ENCODE measurements at regions not wholly inside any gene's neighbourhood (a gene's known extent, or its start where the extent isn't known, plus 50 kb on each side); places are given as distances from the start of the nearest gene placed in this dataset.

DNA sequence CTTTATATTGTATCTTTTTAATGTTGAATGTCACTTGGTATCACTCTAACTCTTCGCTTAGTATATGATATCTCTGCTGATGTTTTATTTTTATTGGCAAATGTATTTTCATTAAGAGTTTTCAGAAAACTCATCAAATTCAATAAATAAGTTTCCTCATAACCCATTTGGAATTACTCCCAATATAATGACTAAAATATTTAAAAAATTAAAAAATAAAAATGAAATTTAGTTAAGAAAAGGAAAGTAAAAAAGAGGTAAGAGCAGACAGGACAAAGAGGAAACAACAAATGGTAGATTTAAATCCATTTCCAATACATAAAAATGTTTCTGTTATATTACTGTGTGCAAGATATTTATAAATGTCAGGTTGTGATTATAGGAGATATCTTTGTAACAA lies 548.9 kb upstream of the SPRY2 start:
- no peaks in the 10 kb centered on the region for H3K27me3 Mint-ChIP-seq
- no peak overlapping the region for H3K4me3 ChIP-seq (ENCODE audit: low read length in 2 of 2)
- no peak overlapping the region for H3K27ac ChIP-seq (ENCODE audit: low read depth, low read length)
- H3K36me3 Mint-ChIP-seq = no peaks in the 10 kb centered on the region
- H3K36me3 ChIP-seq (ENCODE audit: insufficient read depth, low read length) = no peaks in the 10 kb centered on the region
- H3K4me1 Mint-ChIP-seq = no peaks in the 10 kb centered on the region
- H3K4me3 Mint-ChIP-seq = no peak overlapping the region
- H3K27ac Mint-ChIP-seq = no peak overlapping the region
- intact Hi-C loops (cut with micrococcal nuclease) = no loop called here
- H3K27me3 ChIP-seq (ENCODE audit: insufficient read depth, low read length) = no peaks in the 10 kb centered on the region
- POLR2A ChIA-PET (ENCODE audit: partially characterized antibody) = no interaction called here
- CTCF ChIA-PET (ENCODE audit: partially characterized antibody) = no interaction called here
- H3K4me1 ChIP-seq (ENCODE audit: insufficient read depth, low read length) = no peaks in the 10 kb centered on the region
- peaks cover 0 to 13% (median 7%) of the 10 kb centered on the region in 8 donors for H3K9me3 Mint-ChIP-seq
- DNase-seq = no peak
- H3K9me3 ChIP-seq (ENCODE audit: control insufficient read depth in 1 of 2, low read length in 2 of 2) = no peaks in the 10 kb centered on the region

DNA sequence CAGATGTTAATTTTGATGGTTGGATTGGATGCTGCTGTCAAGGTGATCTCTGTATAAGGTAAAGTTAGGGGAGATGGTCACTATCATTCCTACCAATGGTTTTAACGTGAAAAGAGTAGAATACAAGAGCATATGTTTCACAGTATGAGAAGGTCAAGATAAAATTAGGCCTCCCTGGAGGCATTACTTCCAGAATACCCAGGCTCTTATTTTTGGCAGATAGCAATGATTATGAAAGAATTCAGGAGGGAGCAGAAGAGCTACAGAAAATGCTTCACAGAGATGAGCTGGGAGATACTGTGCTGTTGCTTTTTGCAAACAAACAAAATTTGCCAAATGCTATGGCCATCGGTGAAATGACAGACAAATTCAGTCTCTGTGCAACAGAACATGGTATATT lies 547.5 kb upstream of the SPRY2 start:
- H3K4me1 ChIP-seq (ENCODE audit: insufficient read depth, low read length) = no peaks in the 10 kb centered on the region
- intact Hi-C loops (cut with micrococcal nuclease) = no loop called here
- H3K27ac ChIP-seq (ENCODE audit: low read depth, low read length) = no peak overlapping the region
- no peaks in the 10 kb centered on the region for H3K36me3 Mint-ChIP-seq
- POLR2A ChIA-PET (ENCODE audit: partially characterized antibody) = no interaction called here
- CTCF ChIA-PET (ENCODE audit: partially characterized antibody) = no interaction called here
- no peak overlapping the region for H3K4me3 ChIP-seq (ENCODE audit: low read length in 2 of 2)
- H3K27me3 ChIP-seq (ENCODE audit: insufficient read depth, low read length) = no peaks in the 10 kb centered on the region
- peaks cover 0 to 13% (median 7%) of the 10 kb centered on the region in 8 donors for H3K9me3 Mint-ChIP-seq
- no peaks in the 10 kb centered on the region for H3K9me3 ChIP-seq (ENCODE audit: control insufficient read depth in 1 of 2, low read length in 2 of 2)
- H3K4me3 Mint-ChIP-seq = no peak overlapping the region
- H3K27me3 Mint-ChIP-seq = no peaks in the 10 kb centered on the region
- no peak overlapping the region for H3K27ac Mint-ChIP-seq
- H3K4me1 Mint-ChIP-seq = no peaks in the 10 kb centered on the region
- no peak for DNase-seq
- no peaks in the 10 kb centered on the region for H3K36me3 ChIP-seq (ENCODE audit: insufficient read depth, low read length)

DNA sequence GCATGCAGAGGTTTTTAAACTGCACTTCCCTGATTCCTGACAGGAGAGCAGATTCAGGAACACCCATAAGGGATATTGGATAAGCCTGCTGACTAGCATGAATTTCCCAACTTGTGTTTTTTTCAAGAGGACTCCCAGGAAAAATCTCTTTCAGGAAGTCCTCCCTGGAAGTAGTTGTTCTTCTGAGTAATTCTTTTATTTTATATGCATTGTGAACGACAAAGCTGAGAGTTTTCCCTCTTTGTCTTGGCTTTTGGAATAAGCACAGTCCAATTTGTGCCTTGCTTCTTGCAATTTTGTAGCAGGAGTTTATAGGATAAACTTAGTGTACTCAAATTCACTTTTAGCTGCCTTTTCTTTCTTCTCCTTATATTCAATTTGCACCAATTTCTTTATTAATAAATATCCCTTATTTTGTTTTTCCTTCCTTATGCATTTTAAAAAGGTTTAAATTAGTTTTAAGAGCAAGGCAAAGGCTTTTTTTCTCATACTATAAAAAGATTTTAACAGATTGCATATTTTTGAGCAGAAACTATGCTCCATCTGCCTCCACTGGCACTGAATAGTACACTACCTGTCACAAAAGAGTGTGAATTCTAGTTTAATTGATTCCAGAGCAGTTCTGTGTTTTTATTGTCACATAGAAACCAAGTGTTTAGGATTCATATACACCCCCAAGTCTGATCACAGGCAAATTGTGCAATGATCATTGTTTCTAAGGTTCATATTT lies 543.3 kb upstream of the SPRY2 start:
- Mint-ChIP-seq H3K27me3 (no peaks in the 10 kb centered on the region), H3K27ac (no peak overlapping the region), H3K4me3 (no peak overlapping the region), H3K36me3 (no peaks in the 10 kb centered on the region), H3K9me3 (peaks cover 0 to 13% (median 9%) of the 10 kb centered on the region in 8 donors), H3K4me1 (no peaks in the 10 kb centered on the region)
- CTCF ChIA-PET (ENCODE audit: partially characterized antibody) = no interaction called here
- no peak overlapping the region for H3K4me3 ChIP-seq (ENCODE audit: low read length in 2 of 2)
- H3K27me3 ChIP-seq (ENCODE audit: insufficient read depth, low read length) = no peaks in the 10 kb centered on the region
- intact Hi-C loops (cut with micrococcal nuclease) = no loop called here
- no peaks in the 10 kb centered on the region for H3K9me3 ChIP-seq (ENCODE audit: control insufficient read depth in 1 of 2, low read length in 2 of 2)
- no peaks in the 10 kb centered on the region for H3K36me3 ChIP-seq (ENCODE audit: insufficient read depth, low read length)
- no peak for DNase-seq
- POLR2A ChIA-PET (ENCODE audit: partially characterized antibody) = no interaction called here
- H3K27ac ChIP-seq (ENCODE audit: low read depth, low read length) = no peak overlapping the region
- H3K4me1 ChIP-seq (ENCODE audit: insufficient read depth, low read length) = no peaks in the 10 kb centered on the region

DNA sequence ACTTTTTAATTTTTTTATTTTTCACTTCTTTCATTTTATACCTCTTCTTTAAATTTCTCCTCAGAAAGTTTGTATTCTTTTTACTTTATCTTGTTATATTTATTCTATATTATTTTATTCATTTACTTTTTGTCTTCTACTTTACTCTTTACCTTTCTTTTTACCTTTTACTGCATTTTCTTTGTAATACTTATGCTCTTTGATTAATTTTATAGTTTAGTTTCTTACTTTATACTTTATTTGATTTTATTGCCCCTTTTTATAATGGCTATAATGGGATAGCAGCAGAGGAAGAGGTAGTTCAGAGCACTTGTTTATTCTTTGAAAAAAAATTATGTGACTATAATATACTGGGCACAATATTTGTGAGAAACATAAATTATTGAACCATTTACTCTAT lies 542.6 kb upstream of the SPRY2 start:
- Mint-ChIP-seq H3K9me3 (peaks cover 0 to 13% (median 11%) of the 10 kb centered on the region in 8 donors), H3K36me3 (no peaks in the 10 kb centered on the region), H3K4me1 (no peaks in the 10 kb centered on the region), H3K27me3 (no peaks in the 10 kb centered on the region), H3K4me3 (no peak overlapping the region), H3K27ac (no peak overlapping the region)
- no peak overlapping the region for H3K27ac ChIP-seq (ENCODE audit: low read depth, low read length)
- H3K36me3 ChIP-seq (ENCODE audit: insufficient read depth, low read length) = no peaks in the 10 kb centered on the region
- intact Hi-C loops (cut with micrococcal nuclease) = no loop called here
- no peaks in the 10 kb centered on the region for H3K4me1 ChIP-seq (ENCODE audit: insufficient read depth, low read length)
- no peaks in the 10 kb centered on the region for H3K27me3 ChIP-seq (ENCODE audit: insufficient read depth, low read length)
- H3K9me3 ChIP-seq (ENCODE audit: control insufficient read depth in 1 of 2, low read length in 2 of 2) = no peaks in the 10 kb centered on the region
- DNase-seq = no peak
- CTCF ChIA-PET (ENCODE audit: partially characterized antibody) = no interaction called here
- POLR2A ChIA-PET (ENCODE audit: partially characterized antibody) = no interaction called here
- no peak overlapping the region for H3K4me3 ChIP-seq (ENCODE audit: low read length in 2 of 2)

DNA sequence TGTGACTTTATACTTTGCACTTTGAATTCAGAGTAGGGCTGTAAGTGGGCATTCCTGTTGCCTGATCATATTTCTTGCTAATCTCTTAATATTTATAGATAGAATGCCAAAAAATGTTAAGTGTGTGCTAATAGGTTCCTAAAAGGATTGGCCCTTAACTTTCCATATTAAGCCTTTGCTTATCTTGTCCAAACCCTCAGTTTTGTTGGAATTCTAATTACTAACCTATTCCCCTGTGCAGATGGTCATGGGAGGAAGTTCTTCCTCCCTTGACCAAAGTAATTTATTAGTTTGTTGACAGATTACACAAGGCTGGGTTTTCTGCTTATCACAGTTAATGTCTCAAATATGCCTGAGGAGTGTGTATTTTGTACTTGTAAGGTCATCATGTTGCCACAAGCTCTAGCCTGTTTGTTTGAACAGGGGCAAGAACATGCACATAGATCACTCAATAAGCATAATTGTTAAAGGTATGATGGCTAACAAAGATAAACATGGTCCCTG lies 541.1 kb upstream of the SPRY2 start:
- ChIA-PET POLR2A (ENCODE audit: partially characterized antibody) (no interaction called here), CTCF (ENCODE audit: partially characterized antibody) (no interaction called here)
- no peak overlapping the region for H3K27ac Mint-ChIP-seq
- intact Hi-C loops (cut with micrococcal nuclease) = no loop called here
- Histone ChIP-seq H3K27me3 (ENCODE audit: insufficient read depth, low read length) (no peaks in the 10 kb centered on the region), H3K4me3 (ENCODE audit: low read length in 2 of 2) (no peak overlapping the region), H3K27ac (ENCODE audit: low read depth, low read length) (no peak overlapping the region), H3K36me3 (ENCODE audit: insufficient read depth, low read length) (no peaks in the 10 kb centered on the region), H3K4me1 (ENCODE audit: insufficient read depth, low read length) (no peaks in the 10 kb centered on the region), H3K9me3 (ENCODE audit: control insufficient read depth in 1 of 2, low read length in 2 of 2) (no peaks in the 10 kb centered on the region)
- H3K4me3 Mint-ChIP-seq = no peak overlapping the region
- no peaks in the 10 kb centered on the region for H3K36me3 Mint-ChIP-seq
- H3K27me3 Mint-ChIP-seq = no peaks in the 10 kb centered on the region
- no peak for DNase-seq
- H3K4me1 Mint-ChIP-seq = no peaks in the 10 kb centered on the region
- peaks cover 0 to 10% (median 4%) of the 10 kb centered on the region in 8 donors for H3K9me3 Mint-ChIP-seq

DNA sequence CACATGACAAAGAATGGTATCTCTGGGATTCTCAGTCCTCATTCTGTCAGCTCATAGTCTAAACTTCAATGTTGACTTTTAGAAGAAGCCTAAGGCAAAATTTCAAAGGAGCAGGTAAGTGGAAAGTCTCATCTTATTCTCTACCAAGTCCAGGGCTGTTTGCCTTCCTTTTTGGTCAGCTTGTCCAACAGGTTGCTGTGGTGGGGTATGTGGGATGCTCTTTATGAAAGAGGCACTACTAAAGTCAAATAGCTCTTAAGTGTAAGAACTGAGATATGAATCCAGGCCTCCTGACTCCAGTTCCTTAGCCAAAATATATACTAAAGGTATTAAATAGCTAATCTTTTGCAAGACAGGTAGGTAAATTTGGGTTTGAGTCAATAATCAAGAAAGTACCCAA lies 540.6 kb upstream of the SPRY2 start:
- Mint-ChIP-seq H3K27ac (no peak overlapping the region), H3K4me1 (no peaks in the 10 kb centered on the region), H3K36me3 (no peaks in the 10 kb centered on the region), H3K4me3 (no peak overlapping the region), H3K9me3 (peaks cover 0 to 10% (median 4%) of the 10 kb centered on the region in 8 donors), H3K27me3 (no peaks in the 10 kb centered on the region)
- intact Hi-C loops (cut with micrococcal nuclease) = no loop called here
- no peaks in the 10 kb centered on the region for H3K9me3 ChIP-seq (ENCODE audit: control insufficient read depth in 1 of 2, low read length in 2 of 2)
- DNase-seq = no peak
- H3K4me3 ChIP-seq (ENCODE audit: low read length in 2 of 2) = no peak overlapping the region
- no peak overlapping the region for H3K27ac ChIP-seq (ENCODE audit: low read depth, low read length)
- no peaks in the 10 kb centered on the region for H3K27me3 ChIP-seq (ENCODE audit: insufficient read depth, low read length)
- H3K36me3 ChIP-seq (ENCODE audit: insufficient read depth, low read length) = no peaks in the 10 kb centered on the region
- H3K4me1 ChIP-seq (ENCODE audit: insufficient read depth, low read length) = no peaks in the 10 kb centered on the region
- POLR2A ChIA-PET (ENCODE audit: partially characterized antibody) = no interaction called here
- CTCF ChIA-PET (ENCODE audit: partially characterized antibody) = no interaction called here

DNA sequence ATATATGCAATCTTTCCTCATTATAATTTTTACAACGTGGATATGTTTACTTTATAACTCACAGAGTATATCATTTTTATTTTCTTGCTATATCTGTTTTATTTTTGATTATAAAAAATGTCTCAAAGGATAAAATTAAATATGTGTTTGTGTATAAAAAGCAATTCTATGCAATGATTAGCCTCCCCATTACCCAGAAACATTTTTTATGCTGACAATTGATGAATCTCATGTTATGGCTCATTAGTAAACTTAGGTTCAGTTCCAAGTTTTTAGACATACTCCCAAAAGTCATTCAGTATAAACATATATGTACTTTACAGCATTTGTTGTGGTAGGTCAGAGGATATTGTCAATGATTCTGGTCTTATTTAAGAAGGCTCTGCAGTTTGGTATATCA lies 540.1 kb upstream of the SPRY2 start:
- ChIA-PET POLR2A (ENCODE audit: partially characterized antibody) (no interaction called here), CTCF (ENCODE audit: partially characterized antibody) (no interaction called here)
- no peak for DNase-seq
- Histone ChIP-seq H3K4me1 (ENCODE audit: insufficient read depth, low read length) (no peaks in the 10 kb centered on the region), H3K27ac (ENCODE audit: low read depth, low read length) (no peak overlapping the region), H3K27me3 (ENCODE audit: insufficient read depth, low read length) (no peaks in the 10 kb centered on the region), H3K9me3 (ENCODE audit: control insufficient read depth in 1 of 2, low read length in 2 of 2) (no peaks in the 10 kb centered on the region), H3K4me3 (ENCODE audit: low read length in 2 of 2) (no peak overlapping the region), H3K36me3 (ENCODE audit: insufficient read depth, low read length) (no peaks in the 10 kb centered on the region)
- no peak overlapping the region for H3K4me3 Mint-ChIP-seq
- H3K36me3 Mint-ChIP-seq = no peaks in the 10 kb centered on the region
- peaks cover 0 to 8% (median 4%) of the 10 kb centered on the region in 8 donors for H3K9me3 Mint-ChIP-seq
- intact Hi-C loops (cut with micrococcal nuclease) = no loop called here
- no peaks in the 10 kb centered on the region for H3K27me3 Mint-ChIP-seq
- no peaks in the 10 kb centered on the region for H3K4me1 Mint-ChIP-seq
- no peak overlapping the region for H3K27ac Mint-ChIP-seq

DNA sequence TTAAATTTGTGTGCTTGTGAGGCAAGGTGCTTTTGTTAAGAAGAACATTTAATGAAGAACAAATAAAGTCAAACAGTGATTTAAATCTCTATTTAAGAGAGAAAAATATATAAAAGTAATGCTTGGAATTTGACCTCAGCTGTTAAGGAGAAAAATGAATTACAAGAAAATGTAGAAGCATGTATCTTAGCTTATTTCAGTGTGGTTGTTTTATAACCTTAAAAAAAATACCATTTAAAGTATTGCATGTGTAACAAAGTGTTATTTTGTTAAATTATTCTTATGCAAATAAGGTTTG lies 537.0 kb upstream of the SPRY2 start:
- H3K27me3 Mint-ChIP-seq = no peaks in the 10 kb centered on the region
- no peaks in the 10 kb centered on the region for H3K4me1 Mint-ChIP-seq
- no peak overlapping the region for H3K4me3 Mint-ChIP-seq
- peaks cover 0 to 7% (median 2%) of the 10 kb centered on the region in 8 donors for H3K9me3 Mint-ChIP-seq
- Histone ChIP-seq H3K27ac (ENCODE audit: low read depth, low read length) (no peak overlapping the region), H3K4me3 (ENCODE audit: low read length in 2 of 2) (no peak overlapping the region), H3K9me3 (ENCODE audit: control insufficient read depth in 1 of 2, low read length in 2 of 2) (no peaks in the 10 kb centered on the region), H3K27me3 (ENCODE audit: insufficient read depth, low read length) (no peaks in the 10 kb centered on the region), H3K4me1 (ENCODE audit: insufficient read depth, low read length) (no peaks in the 10 kb centered on the region), H3K36me3 (ENCODE audit: insufficient read depth, low read length) (no peaks in the 10 kb centered on the region)
- DNase-seq = no peak
- ChIA-PET CTCF (ENCODE audit: partially characterized antibody) (no interaction called here), POLR2A (ENCODE audit: partially characterized antibody) (no interaction called here)
- intact Hi-C loops (cut with micrococcal nuclease) = no loop called here
- H3K27ac Mint-ChIP-seq = no peak overlapping the region
- no peaks in the 10 kb centered on the region for H3K36me3 Mint-ChIP-seq

Measured in CD4-positive, alpha-beta memory T cell (primary cell).